NCI-H510A treated with DMSO at 0.1 percent for 48 hours (cell line): ENCODE measurements at regions not wholly inside any gene's neighbourhood (a gene's known extent, or its start where the extent isn't known, plus 50 kb on each side); places are given as distances from the start of the nearest gene placed in this dataset.
"Not testable (repeated sequence)": the region's sequence is repeated elsewhere in the genome, so short reads cannot be mapped to it uniquely, and the experiment has no call there.

Experiments used
- DNase-seq: peaks from one replicate; lab custom pipeline; 2025; lab: John Stamatoyannopoulos, UW

- DNase-seq = no peak
These were observed 348.3 kb downstream of the CGGBP1 start for GRCh38 chr3:87710511-87710910.

- DNase-seq = no peak
These were observed 348.8 kb downstream of the CGGBP1 start for GRCh38 chr3:87710028-87710427.

- no peak for DNase-seq
These were observed 352.6 kb downstream of the CGGBP1 start for GRCh38 chr3:87706176-87706575.

- DNase-seq = no peak
These were observed 356.2 kb downstream of the CGGBP1 start for GRCh38 chr3:87702600-87702999.

- DNase-seq = peak; percentile 9
These were observed 362.4 kb downstream of the CGGBP1 start for GRCh38 chr3:87696124-87697013.

GRCh38 chr3:87694678-87695077 is 364.1 kb downstream of the CGGBP1 start:
- DNase-seq = peak; percentile 52

GRCh38 chr3:87691109-87691508 is 367.7 kb downstream of the CGGBP1 start:
- no peak for DNase-seq

GRCh38 chr3:87678984-87679660 is 379.7 kb downstream of the CGGBP1 start:
- not testable (repeated sequence) for DNase-seq

- no peak for DNase-seq
These were observed 384.2 kb downstream of the CGGBP1 start for GRCh38 chr3:87674397-87675161.

GRCh38 chr3:87673132-87673531 is 385.7 kb downstream of the CGGBP1 start:
- no peak for DNase-seq

- no peak for DNase-seq
These were observed 377.8 kb upstream of the POU1F1 start for GRCh38 chr3:87654184-87654583.

- DNase-seq = not testable (repeated sequence)
These were observed 376.8 kb upstream of the POU1F1 start for GRCh38 chr3:87653138-87653537.

- DNase-seq = no peak
These were observed 358.0 kb upstream of the POU1F1 start for GRCh38 chr3:87634426-87634825.

GRCh38 chr3:87627316-87627715 is 350.9 kb upstream of the POU1F1 start:
- DNase-seq = no peak

GRCh38 chr3:87626546-87626945 is 350.2 kb upstream of the POU1F1 start:
- no peak for DNase-seq

- no peak for DNase-seq
These were observed 349.5 kb upstream of the POU1F1 start for GRCh38 chr3:87625876-87626275.

- no peak for DNase-seq
These were observed 348.5 kb upstream of the POU1F1 start for GRCh38 chr3:87624860-87625259.

GRCh38 chr3:87621667-87622066 is 345.3 kb upstream of the POU1F1 start:
- DNase-seq = no peak

GRCh38 chr3:87615506-87615905 is 339.1 kb upstream of the POU1F1 start:
- DNase-seq = no peak

- no peak for DNase-seq
These were observed 338.6 kb upstream of the POU1F1 start for GRCh38 chr3:87614998-87615397.

GRCh38 chr3:87607234-87607633 is 330.9 kb upstream of the POU1F1 start:
- no peak for DNase-seq

GRCh38 chr3:87595798-87596197 is 319.4 kb upstream of the POU1F1 start:
- DNase-seq = no peak

GRCh38 chr3:87581240-87581639 is 304.9 kb upstream of the POU1F1 start:
- DNase-seq = no peak
